ENCODE measurements at regions not wholly inside any gene's neighbourhood (a gene's known extent, or its start where the extent isn't known, plus 50 kb on each side); places are given as distances from the start of the nearest gene placed in this dataset.

DNA sequence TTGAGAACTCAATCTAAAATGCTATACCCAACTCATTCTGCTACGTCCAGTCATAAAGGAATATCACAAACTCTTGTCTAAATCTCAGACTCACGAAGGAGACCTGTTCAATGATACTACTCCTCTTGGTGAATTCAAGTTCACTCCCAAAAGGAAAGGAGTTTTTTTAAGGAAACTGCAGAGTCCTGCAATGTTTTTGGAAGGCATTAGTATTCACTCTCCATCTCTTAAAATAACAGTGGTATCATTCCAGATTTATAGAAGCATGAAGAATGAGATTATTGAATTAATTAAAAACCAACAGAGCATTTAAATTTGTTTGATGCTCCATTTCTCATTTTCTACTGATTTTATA is 73.4 kb downstream of the FOXD1 start:
- TF ChIP-seq, protein P1, sequence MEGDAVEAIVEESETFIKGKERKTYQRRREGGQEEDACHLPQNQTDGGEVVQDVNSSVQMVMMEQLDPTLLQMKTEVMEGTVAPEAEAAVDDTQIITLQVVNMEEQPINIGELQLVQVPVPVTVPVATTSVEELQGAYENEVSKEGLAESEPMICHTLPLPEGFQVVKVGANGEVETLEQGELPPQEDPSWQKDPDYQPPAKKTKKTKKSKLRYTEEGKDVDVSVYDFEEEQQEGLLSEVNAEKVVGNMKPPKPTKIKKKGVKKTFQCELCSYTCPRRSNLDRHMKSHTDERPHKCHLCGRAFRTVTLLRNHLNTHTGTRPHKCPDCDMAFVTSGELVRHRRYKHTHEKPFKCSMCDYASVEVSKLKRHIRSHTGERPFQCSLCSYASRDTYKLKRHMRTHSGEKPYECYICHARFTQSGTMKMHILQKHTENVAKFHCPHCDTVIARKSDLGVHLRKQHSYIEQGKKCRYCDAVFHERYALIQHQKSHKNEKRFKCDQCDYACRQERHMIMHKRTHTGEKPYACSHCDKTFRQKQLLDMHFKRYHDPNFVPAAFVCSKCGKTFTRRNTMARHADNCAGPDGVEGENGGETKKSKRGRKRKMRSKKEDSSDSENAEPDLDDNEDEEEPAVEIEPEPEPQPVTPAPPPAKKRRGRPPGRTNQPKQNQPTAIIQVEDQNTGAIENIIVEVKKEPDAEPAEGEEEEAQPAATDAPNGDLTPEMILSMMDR (conservative IDR thresholded peaks at IDR 0.05; ENCODE audit: low read length), result no peak
- TF ChIP-seq EZH2phosphoT487 (IDR thresholded peaks at IDR 0.05; ENCODE audit: borderline replicate concordance, low read depth, low read length), result no peak
